ENCODE measurements at regions not wholly inside any gene's neighbourhood (a gene's known extent, or its start where the extent isn't known, plus 50 kb on each side); places are given as distances from the start of the nearest gene placed in this dataset.

- TF ChIP-seq FOXJ3 (CRISPR knock-in tag; IDR thresholded peaks at IDR 0.05; ENCODE audit: borderline replicate concordance) (no peak), SOX15 (CRISPR knock-in tag; IDR thresholded peaks at IDR 0.05) (no peak), CREB1 (CRISPR knock-in tag; IDR thresholded peaks at IDR 0.05) (no peak), TEAD1 (CRISPR knock-in tag; IDR thresholded peaks at IDR 0.05) (no peak)
These were observed 221.6 kb downstream of the GPD2 start (continued) for GRCh38 chr2:156657809-156658208.

- 0 out of 2 replicates have a peak, but pooled peaks cover 4% of the 10 kb centered on the region for H3K9me3 Mint-ChIP-seq
- TF ChIP-seq MXD4 (CRISPR knock-in tag; IDR thresholded peaks at IDR 0.05; ENCODE audit: borderline replicate concordance) (no peak), MAX (CRISPR knock-in tag; IDR thresholded peaks at IDR 0.05) (no peak), FOXK1 (CRISPR knock-in tag; IDR thresholded peaks at IDR 0.05) (no peak), IRF1 (CRISPR knock-in tag; IDR thresholded peaks at IDR 0.05) (no peak), ATF3 (CRISPR knock-in tag; conservative IDR thresholded peaks at IDR 0.05) (no peak), CREB1 (CRISPR knock-in tag; IDR thresholded peaks at IDR 0.05) (no peak), HMGXB4 (CRISPR knock-in tag; IDR thresholded peaks at IDR 0.05) (no peak), EMX1 (CRISPR knock-in tag; IDR thresholded peaks at IDR 0.05) (no peak), ATF2 (CRISPR knock-in tag; IDR thresholded peaks at IDR 0.05; ENCODE audit: borderline replicate concordance, low read depth) (no peak), USF1 (CRISPR knock-in tag; IDR thresholded peaks at IDR 0.05) (no peak), NR3C1 (CRISPR knock-in tag; conservative IDR thresholded peaks at IDR 0.05; ENCODE audit: low read depth) (no peak), CREM (CRISPR knock-in tag; IDR thresholded peaks at IDR 0.05) (no peak), ATF6 (CRISPR knock-in tag; IDR thresholded peaks at IDR 0.05) (no peak)
- peaks cover 22% of the 10 kb centered on the region for H3K4me1 Mint-ChIP-seq
- no peak for ATAC-seq
- 0 out of 2 replicates have a peak, but pooled peaks cover 2% of the 10 kb centered on the region for H3K36me3 Mint-ChIP-seq
- no peak overlapping the region for H3K4me3 Mint-ChIP-seq
- POLR2A ChIA-PET, result no interaction called here
- H3K27ac Mint-ChIP-seq, result no peak overlapping the region
- no peaks in the 10 kb centered on the region for H3K27me3 Mint-ChIP-seq (ENCODE audit: low read depth)
- CTCF ChIA-PET, result no interaction called here
- no peak for DNase-seq (ENCODE audit: low spot score)
These were observed 223.5 kb downstream of the GPD2 start for GRCh38 chr2:156659694-156660093.

GRCh38 chr2:156663757-156664409, 227.7 kb downstream of the GPD2 start:
- ATAC-seq, result no peak; the same call in 1 of the 2 replicates
- DNase-seq (ENCODE audit: low spot score), result no peak
- POLR2A ChIA-PET, result no interaction called here
- Mint-ChIP-seq H3K4me1 (peaks cover 19% of the 10 kb centered on the region), H3K9me3 (peaks cover 24% of the 10 kb centered on the region), H3K36me3 (peaks cover 22% of the 10 kb centered on the region), H3K4me3 (no peak overlapping the region), H3K27me3 (ENCODE audit: low read depth) (0 out of 2 replicates have a peak, but pooled peaks cover 3% of the 10 kb centered on the region), H3K27ac (no peak overlapping the region)
- CTCF ChIA-PET, result no interaction called here
- no peak for TF ChIP-seq AR (CRISPR knock-in tag; IDR thresholded peaks at IDR 0.05)
- TF ChIP-seq GTF2I (CRISPR knock-in tag; conservative IDR thresholded peaks at IDR 0.05), result no peak
- TF ChIP-seq TEAD1 (CRISPR knock-in tag; IDR thresholded peaks at IDR 0.05), result no peak
- TF ChIP-seq ZNF425 (CRISPR knock-in tag; conservative IDR thresholded peaks at IDR 0.05), result no peak
